ENCODE measurements at regions not wholly inside any gene's neighbourhood (a gene's known extent, or its start where the extent isn't known, plus 50 kb on each side); places are given as distances from the start of the nearest gene placed in this dataset.

DNA sequence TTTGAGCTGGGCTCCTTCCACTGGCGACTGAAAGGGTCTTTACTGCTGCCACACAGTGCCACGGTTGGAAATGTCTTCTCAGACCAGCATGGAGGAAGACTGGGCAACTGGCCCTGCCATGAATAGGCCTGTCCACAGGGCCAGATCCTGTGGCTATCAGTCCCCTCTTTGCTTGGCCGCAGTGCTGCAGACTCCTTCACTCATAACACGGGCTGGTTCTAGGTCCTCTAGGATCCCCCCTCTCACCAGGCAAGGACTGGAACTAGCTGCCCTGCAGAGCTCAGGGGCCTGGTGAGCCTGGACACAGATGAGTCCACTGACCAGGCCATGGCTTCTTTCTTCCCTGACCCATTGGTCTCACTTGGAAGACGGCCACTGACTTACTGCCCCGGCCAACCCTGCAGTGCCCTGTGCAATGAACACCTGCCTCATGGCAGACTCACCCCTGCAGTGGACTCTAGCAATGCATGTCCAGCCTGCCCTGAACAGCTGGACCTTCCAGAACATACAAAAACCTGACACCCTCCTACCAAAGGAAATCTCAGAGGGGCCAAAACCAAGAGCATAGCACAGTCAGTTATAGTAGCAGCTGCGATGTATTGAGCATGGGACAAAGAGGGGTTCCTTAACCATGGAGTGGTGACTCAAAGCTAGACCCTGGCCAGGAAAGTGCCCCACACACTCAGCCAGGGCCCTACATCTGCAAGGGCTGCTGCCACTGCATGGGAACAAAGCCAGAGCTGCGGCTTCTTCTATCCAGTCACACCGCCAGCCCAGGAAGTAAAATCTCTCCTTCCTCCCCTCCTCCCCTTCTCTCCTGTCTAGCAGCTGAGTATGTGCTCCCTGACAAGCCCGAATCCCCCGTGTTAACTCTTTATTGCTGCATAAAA is 72.1 kb upstream of the ITGA11 start:
- Histone ChIP-seq H3K27ac (ENCODE audit: insufficient read length, low read depth, low read length) (no peak overlapping the region), H4K20me1 (ENCODE audit: control insufficient read depth, insufficient read depth, insufficient read length) (no peaks in the 10 kb centered on the region), H3K23me2 (ENCODE audit: insufficient read length, low read depth, low read length, poor library complexity, severe bottlenecking) (no peaks in the 10 kb centered on the region), H2AFZ (ENCODE audit: low read length) (no peak overlapping the region), H3K14ac (ENCODE audit: insufficient read depth, low read length) (no peak overlapping the region; the same call in 1 of the 2 replicates), H3K56ac (ENCODE audit: insufficient read length, low read depth, low read length) (no peak overlapping the region), H4K91ac (ENCODE audit: insufficient read length, low read depth, low read length) (no peak overlapping the region), H2BK15ac (ENCODE audit: low read depth, low read length) (no peak overlapping the region), H3K79me2 (ENCODE audit: insufficient read depth, low read length) (no peaks in the 10 kb centered on the region), H3K9ac (ENCODE audit: extremely low read depth, insufficient read length, low read length) (no peak overlapping the region), H4K5ac (ENCODE audit: insufficient read length, low read depth, low read length) (no peak overlapping the region), H3K27me3 (ENCODE audit: insufficient read depth, low read length) (no peaks in the 10 kb centered on the region), H3K18ac (ENCODE audit: insufficient read length, low read depth, low read length) (no peak overlapping the region), H3K4me1 (ENCODE audit: insufficient read depth, low read length) (peaks cover 4% of the 10 kb centered on the region; the same call in 1 of the 2 replicates), H2BK5ac (ENCODE audit: insufficient read length, low read length) (no peak overlapping the region), H3T11ph (ENCODE audit: low read length) (no peak overlapping the region), H2BK20ac (ENCODE audit: low read depth, low read length, poor library complexity, severe bottlenecking) (no peak overlapping the region), H2BK120ac (ENCODE audit: low read depth, low read length, poor library complexity, severe bottlenecking) (no peak overlapping the region), H2AK5ac (ENCODE audit: insufficient read length, low read length) (no peak overlapping the region), H3K4me2 (ENCODE audit: insufficient read depth, insufficient read length, low read length) (no peak overlapping the region), H4K8ac (replicated peaks; ENCODE audit: insufficient read length, low read depth, low read length) (no peak overlapping the region), H3K79me1 (ENCODE audit: insufficient read depth, low read depth, low read length, poor library complexity, severe bottlenecking) (no peaks in the 10 kb centered on the region), H2BK12ac (ENCODE audit: insufficient read length, low read depth, low read length) (no peak overlapping the region), H3K23ac (ENCODE audit: insufficient read length, low read depth, low read length) (no peak overlapping the region), H3K9me3 (ENCODE audit: control insufficient read depth, low read depth, low read length) (no peaks in the 10 kb centered on the region), H3K4ac (ENCODE audit: low read depth, low read length) (no peak overlapping the region)
- peak; percentile 25 for DNase-seq
- Mint-ChIP-seq H3K27me3 (ENCODE audit: low read depth) (peaks cover 7% of the 10 kb centered on the region), H3K36me3 (ENCODE audit: insufficient read depth in 1 of 3, low read depth in 3 of 3) (peaks cover 0 to 8% (median 0%) of the 10 kb centered on the region in 3 experiments; a peak in 3 of 7 replicates), H3K9me3 (no peaks in the 10 kb centered on the region), H3K27ac (no peak overlapping the region), H3K4me3 (no peak overlapping the region), H3K4me1 (peaks cover 17 to 26% of the 10 kb centered on the region in 2 experiments)
- TF ChIP-seq, protein P1, sequence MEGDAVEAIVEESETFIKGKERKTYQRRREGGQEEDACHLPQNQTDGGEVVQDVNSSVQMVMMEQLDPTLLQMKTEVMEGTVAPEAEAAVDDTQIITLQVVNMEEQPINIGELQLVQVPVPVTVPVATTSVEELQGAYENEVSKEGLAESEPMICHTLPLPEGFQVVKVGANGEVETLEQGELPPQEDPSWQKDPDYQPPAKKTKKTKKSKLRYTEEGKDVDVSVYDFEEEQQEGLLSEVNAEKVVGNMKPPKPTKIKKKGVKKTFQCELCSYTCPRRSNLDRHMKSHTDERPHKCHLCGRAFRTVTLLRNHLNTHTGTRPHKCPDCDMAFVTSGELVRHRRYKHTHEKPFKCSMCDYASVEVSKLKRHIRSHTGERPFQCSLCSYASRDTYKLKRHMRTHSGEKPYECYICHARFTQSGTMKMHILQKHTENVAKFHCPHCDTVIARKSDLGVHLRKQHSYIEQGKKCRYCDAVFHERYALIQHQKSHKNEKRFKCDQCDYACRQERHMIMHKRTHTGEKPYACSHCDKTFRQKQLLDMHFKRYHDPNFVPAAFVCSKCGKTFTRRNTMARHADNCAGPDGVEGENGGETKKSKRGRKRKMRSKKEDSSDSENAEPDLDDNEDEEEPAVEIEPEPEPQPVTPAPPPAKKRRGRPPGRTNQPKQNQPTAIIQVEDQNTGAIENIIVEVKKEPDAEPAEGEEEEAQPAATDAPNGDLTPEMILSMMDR (conservative IDR thresholded peaks at IDR 0.05) = no peak
- no CpG with 5 or more reads among the region's 11 CpGs for whole genome bisulfite sequencing (ENCODE audit: extremely low coverage, insufficient read length, low lambda C conversion rate)

Measured in H9 (cell line).